Panc1 (cell line): ENCODE measurements at regions not wholly inside any gene's neighbourhood (a gene's known extent, or its start where the extent isn't known, plus 50 kb on each side); places are given as distances from the start of the nearest gene placed in this dataset.

Source experiments
- ATAC-seq: fragments of 200-7000 bp; cut with Tn5 transposase; 2 replicates; pipeline ENCODE4 v1.9.1; 2020; ENCODE audit warnings: mild to moderate bottlenecking, moderate library complexity
- BruUV-seq: library from RNA; stranded (reverse); fragments of 400-500 nt; replicated peaks from 2 replicates; lab custom pipeline; 2021; lab: Mats Ljungman, UMichigan
- CTCF ChIA-PET: fragments of 300-600 bp; sonication (Branson Sonifier 250); formaldehyde crosslinking; loops from one replicate; lab custom pipeline; 2022; ENCODE audit warnings: antibody characterized with exemption; lab: Charles Lee
- POLR2A ChIA-PET: fragments of 300-600 bp; sonication (Branson Sonifier 250); formaldehyde crosslinking; loops from one replicate; lab custom pipeline; 2022; ENCODE audit warnings: antibody characterized with exemption; lab: Charles Lee
- DNase-seq: peaks from one replicate; pipeline ENCODE4 v3.0.0-alpha.2; 2010; ENCODE audit warnings: low read depth, low spot score
- H3K27ac ChIP-seq: 2 replicates; pipeline ENCODE4 v1.5.1; 2011; ENCODE audit warnings: mild to moderate bottlenecking, low read length, inconsistent platforms
- H3K27me3 ChIP-seq: fragments of 200-500 bp; sonication (Bioruptor generic); 2 replicates; pipeline ENCODE4 v1.6.0; 2014; ENCODE audit warnings: low read length, inconsistent platforms; ENCODE audit not compliant: control insufficient read depth, insufficient read depth
- H3K36me3 ChIP-seq: fragments of 200-500 bp; sonication (Bioruptor generic); 2 replicates; pipeline ENCODE4 v1.5.1; 2014; ENCODE audit warnings: inconsistent platforms, mild to moderate bottlenecking, low read length, moderate library complexity; ENCODE audit not compliant: control insufficient read depth, insufficient read depth
- H3K4me1 ChIP-seq: 2 replicates; pipeline ENCODE4 v1.5.1; 2011; ENCODE audit warnings: inconsistent platforms, mild to moderate bottlenecking, low read length, moderate library complexity; ENCODE audit not compliant: control insufficient read depth, insufficient read depth
- H3K4me3 ChIP-seq, 2 experiments: 2 replicates each; pipeline ENCODE4 v1.5.1; 2011 to 2012; ENCODE audit warnings: low read depth in 2 of 2, low read length in 2 of 2, mild to moderate bottlenecking in 2 of 2, inconsistent platforms in 1 of 2, moderate library complexity in 1 of 2
- H3K9me3 ChIP-seq: fragments of 200-500 bp; sonication (Bioruptor generic); 2 replicates; pipeline ENCODE4 v1.5.1; 2014; ENCODE audit warnings: low read depth, mild to moderate bottlenecking, inconsistent platforms, low read length, moderate library complexity; ENCODE audit not compliant: control insufficient read depth, insufficient read depth
- POLR2AphosphoS5 ChIP-seq: IDR thresholded peaks from 2 replicates; pipeline ENCODE4 v1.6.1; 2012; ENCODE audit warnings: mild to moderate bottlenecking, low read depth, low read length, moderate library complexity
- SIN3A ChIP-seq: IDR thresholded peaks from 2 replicates; pipeline ENCODE4 v1.6.1; 2012; ENCODE audit warnings: low read depth, mild to moderate bottlenecking, low read length, moderate library complexity, borderline replicate concordance; ENCODE audit not compliant: insufficient read depth
- TCF7L2 ChIP-seq: IDR thresholded peaks from 2 replicates; pipeline ENCODE4 v1.6.1; 2011; ENCODE audit warnings: mild to moderate bottlenecking, low read depth, low read length, inconsistent platforms
- in situ Hi-C: cut with HindIII; loops from 2 replicates; pipeline ENCODE4 v1.10.0; 2016; ENCODE audit warnings: low sequenced_read_pairs, low pct_unique_long_range_greater_than_20kb
- intact Hi-C: fragments of 100-400 bp; cut with micrococcal nuclease; formaldehyde crosslinking; loops from one replicate; pipeline ENCODE4 v1.10.0; 2022; ENCODE audit not compliant: unreplicated experiment
- TF ChIP-seq, protein P1 (sequence below): fragments of 450-650 bp; IDR thresholded peaks from 2 replicates; pipeline ENCODE4 v1.5.1; 2017; ENCODE audit warnings: mild to moderate bottlenecking
- TF ChIP-seq, protein P2 (sequence below), 2 experiments: IDR thresholded peaks; 2 replicates each; pipeline ENCODE4 v1.6.1; 2011 to 2012; ENCODE audit warnings: low read depth in 2 of 2, control low read depth in 1 of 2, low read length in 1 of 2, mild to moderate bottlenecking in 1 of 2, moderate library complexity in 1 of 2; ENCODE audit not compliant: insufficient read depth in 1 of 2

DNA sequence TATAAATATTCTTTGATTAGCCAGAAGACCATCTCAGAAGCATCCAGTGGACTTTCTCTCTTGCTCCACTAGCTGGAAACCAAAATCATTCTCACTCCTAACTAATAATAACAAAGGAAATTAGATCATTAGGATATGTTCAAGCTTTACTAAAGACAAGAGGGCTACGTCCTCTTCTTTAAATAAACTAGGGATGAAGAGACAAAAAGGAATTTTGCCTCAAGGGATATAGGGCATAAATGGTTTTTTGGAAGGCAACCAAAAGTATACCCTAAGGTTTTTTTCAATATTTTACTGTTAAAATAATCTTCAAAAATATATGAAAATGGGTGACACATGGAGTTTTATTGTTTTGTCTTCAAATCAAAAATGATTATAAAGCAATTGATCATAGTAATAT lies 745.8 kb downstream of the MRPL39 start:
- Histone ChIP-seq H3K36me3 (no peaks in the 10 kb centered on the region), H3K27ac (no peak overlapping the region), H3K27me3 (no peaks in the 10 kb centered on the region), H3K4me1 (no peaks in the 10 kb centered on the region), H3K9me3 (no peaks in the 10 kb centered on the region), H3K4me3 (no peak overlapping the region)
- no TSS peak for BruUV-seq
- TF ChIP-seq, protein P1, sequence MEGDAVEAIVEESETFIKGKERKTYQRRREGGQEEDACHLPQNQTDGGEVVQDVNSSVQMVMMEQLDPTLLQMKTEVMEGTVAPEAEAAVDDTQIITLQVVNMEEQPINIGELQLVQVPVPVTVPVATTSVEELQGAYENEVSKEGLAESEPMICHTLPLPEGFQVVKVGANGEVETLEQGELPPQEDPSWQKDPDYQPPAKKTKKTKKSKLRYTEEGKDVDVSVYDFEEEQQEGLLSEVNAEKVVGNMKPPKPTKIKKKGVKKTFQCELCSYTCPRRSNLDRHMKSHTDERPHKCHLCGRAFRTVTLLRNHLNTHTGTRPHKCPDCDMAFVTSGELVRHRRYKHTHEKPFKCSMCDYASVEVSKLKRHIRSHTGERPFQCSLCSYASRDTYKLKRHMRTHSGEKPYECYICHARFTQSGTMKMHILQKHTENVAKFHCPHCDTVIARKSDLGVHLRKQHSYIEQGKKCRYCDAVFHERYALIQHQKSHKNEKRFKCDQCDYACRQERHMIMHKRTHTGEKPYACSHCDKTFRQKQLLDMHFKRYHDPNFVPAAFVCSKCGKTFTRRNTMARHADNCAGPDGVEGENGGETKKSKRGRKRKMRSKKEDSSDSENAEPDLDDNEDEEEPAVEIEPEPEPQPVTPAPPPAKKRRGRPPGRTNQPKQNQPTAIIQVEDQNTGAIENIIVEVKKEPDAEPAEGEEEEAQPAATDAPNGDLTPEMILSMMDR: no peak
- TF ChIP-seq SIN3A (no peak), POLR2AphosphoS5 (no peak), TCF7L2 (no peak)
- TF ChIP-seq, protein P2, sequence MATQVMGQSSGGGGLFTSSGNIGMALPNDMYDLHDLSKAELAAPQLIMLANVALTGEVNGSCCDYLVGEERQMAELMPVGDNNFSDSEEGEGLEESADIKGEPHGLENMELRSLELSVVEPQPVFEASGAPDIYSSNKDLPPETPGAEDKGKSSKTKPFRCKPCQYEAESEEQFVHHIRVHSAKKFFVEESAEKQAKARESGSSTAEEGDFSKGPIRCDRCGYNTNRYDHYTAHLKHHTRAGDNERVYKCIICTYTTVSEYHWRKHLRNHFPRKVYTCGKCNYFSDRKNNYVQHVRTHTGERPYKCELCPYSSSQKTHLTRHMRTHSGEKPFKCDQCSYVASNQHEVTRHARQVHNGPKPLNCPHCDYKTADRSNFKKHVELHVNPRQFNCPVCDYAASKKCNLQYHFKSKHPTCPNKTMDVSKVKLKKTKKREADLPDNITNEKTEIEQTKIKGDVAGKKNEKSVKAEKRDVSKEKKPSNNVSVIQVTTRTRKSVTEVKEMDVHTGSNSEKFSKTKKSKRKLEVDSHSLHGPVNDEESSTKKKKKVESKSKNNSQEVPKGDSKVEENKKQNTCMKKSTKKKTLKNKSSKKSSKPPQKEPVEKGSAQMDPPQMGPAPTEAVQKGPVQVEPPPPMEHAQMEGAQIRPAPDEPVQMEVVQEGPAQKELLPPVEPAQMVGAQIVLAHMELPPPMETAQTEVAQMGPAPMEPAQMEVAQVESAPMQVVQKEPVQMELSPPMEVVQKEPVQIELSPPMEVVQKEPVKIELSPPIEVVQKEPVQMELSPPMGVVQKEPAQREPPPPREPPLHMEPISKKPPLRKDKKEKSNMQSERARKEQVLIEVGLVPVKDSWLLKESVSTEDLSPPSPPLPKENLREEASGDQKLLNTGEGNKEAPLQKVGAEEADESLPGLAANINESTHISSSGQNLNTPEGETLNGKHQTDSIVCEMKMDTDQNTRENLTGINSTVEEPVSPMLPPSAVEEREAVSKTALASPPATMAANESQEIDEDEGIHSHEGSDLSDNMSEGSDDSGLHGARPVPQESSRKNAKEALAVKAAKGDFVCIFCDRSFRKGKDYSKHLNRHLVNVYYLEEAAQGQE (IDR thresholded peaks at IDR 0.05; ENCODE audit: insufficient read depth in 1 of 2, low read depth in 2 of 2, low read length in 1 of 2): no peak
- no peak for DNase-seq
- in situ Hi-C loops: no loop called here
- CTCF ChIA-PET: no interaction called here
- intact Hi-C loops: no loop called here
- ATAC-seq: no peak
- POLR2A ChIA-PET: no interaction called here

DNA sequence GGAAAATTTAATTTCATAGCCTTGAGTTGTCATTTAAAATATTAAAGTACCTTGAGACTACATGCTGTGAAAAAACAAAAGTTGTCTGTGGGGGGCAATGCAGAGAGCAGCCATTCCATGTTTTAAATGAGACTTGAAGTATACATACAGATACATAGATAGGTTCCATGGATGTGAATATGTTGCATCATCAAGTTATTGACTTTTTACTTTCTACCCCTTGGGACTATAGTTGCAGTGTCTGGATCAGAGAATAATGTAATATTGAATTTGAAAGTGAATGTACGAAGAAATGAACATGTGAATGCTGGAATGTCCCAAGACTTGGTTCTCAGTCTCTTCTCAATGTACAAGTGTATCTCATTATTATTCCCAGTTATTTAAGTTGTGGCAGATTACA lies 751.0 kb downstream of the MRPL39 start:
- intact Hi-C loops: no loop called here
- no peak overlapping the region for H3K27ac ChIP-seq
- ATAC-seq (no peak), DNase-seq (no peak)
- BruUV-seq: no TSS peak
- TF ChIP-seq, protein P2 (IDR thresholded peaks at IDR 0.05; ENCODE audit: insufficient read depth in 1 of 2, low read depth in 2 of 2, low read length in 1 of 2): no peak
- TF ChIP-seq POLR2AphosphoS5 (no peak), TCF7L2 (no peak), SIN3A (no peak)
- TF ChIP-seq, protein P1: no peak
- POLR2A ChIA-PET: no interaction called here
- no peaks in the 10 kb centered on the region for H3K9me3 ChIP-seq
- in situ Hi-C loops: no loop called here
- no peaks in the 10 kb centered on the region for H3K36me3 ChIP-seq
- no peaks in the 10 kb centered on the region for H3K4me1 ChIP-seq
- CTCF ChIA-PET: no interaction called here
- no peaks in the 10 kb centered on the region for H3K27me3 ChIP-seq
- H3K4me3 ChIP-seq: no peak overlapping the region
